Colon (tissue), 2 donors: ENCODE measurements at regions not wholly inside any gene's neighbourhood (a gene's known extent, or its start where the extent isn't known, plus 50 kb on each side); places are given as distances from the start of the nearest gene placed in this dataset.
"Not testable (repeated sequence)": the region's sequence is repeated elsewhere in the genome, so short reads cannot be mapped to it uniquely, and the experiment has no call there.

Source experiments
- FAIRE-seq: peaks from 2 replicates; lab custom pipeline; 2012; peaks lifted over from hg19 to GRCh38; lab: Jason Lieb, UNC
- donor health status: control.
- donor health status: control.

- FAIRE-seq = no peak
These were observed 392.0 kb downstream of the GBA3 start for GRCh38 chr4:23084559-23085248.

- FAIRE-seq = no peak
These were observed 390.7 kb downstream of the GBA3 start for GRCh38 chr4:23083391-23083790.

- FAIRE-seq = not testable (repeated sequence)
These were observed 387.4 kb downstream of the GBA3 start for GRCh38 chr4:23080171-23080570.

- no peak for FAIRE-seq
These were observed 378.3 kb downstream of the GBA3 start for GRCh38 chr4:23070848-23071570.

DNA sequence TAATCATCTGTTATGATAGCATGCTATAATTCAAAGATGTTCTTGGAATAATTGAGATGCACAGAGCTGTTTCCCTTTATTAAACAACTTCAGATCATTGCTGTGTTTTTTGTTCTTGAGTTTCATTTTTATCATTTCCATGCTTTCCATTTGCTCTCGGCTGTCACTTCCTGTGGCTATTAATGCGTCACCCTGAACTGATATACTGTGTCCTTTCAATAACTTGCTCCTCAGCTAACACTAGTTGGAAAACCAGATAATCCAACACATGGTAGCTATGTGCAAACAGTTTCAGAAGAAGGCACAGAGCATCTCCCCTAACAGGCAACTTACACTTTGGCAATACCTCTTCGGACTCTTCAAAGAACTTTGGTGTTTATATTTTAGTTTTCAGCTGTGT, 376.0 kb downstream of the GBA3 start:
- no peak for FAIRE-seq

- no peak for FAIRE-seq
These were observed 375.6 kb downstream of the GBA3 start for GRCh38 chr4:23068287-23068686.

DNA sequence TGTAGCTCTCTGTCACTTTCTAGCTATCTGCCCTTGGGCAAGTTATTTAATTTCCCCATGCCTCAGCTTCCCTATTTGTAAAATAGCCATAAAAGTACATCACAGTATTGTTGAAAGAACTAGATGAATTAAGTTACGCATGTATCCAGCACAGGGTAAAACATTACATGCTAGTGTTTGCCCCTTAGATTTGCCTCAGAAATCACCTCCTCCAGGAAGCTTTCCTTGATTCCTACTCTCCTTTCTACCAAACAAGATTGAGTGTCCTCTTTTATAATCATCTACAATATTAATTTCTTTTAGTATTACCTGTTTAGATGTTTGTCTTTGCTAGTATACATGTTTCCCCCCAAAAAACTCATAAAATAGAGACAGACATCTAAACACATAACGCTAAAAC, 369.5 kb downstream of the GBA3 start:
- FAIRE-seq = no peak

GRCh38 chr4:23061431-23061830, 368.7 kb downstream of the GBA3 start:
- FAIRE-seq = no peak

DNA sequence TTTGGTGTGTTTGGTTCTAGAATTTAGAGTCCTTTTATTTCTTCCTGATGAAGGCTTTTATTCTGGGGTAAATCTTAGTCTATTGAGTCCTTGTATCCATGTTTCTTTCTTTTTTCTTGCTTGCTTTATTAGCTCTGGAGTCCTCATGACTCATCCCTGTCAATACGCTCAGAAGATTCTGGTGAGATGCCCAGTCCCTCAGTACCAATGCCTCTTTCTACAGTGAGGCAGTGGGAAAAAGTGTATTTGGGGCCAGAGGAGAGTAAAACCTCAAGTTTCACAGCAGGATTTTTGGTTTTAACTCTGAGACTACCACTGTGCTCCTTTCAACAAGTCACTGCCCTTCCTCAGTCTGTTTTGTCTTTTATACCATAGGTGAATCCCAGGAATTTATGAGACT, 368.0 kb downstream of the GBA3 start:
- no peak for FAIRE-seq

DNA sequence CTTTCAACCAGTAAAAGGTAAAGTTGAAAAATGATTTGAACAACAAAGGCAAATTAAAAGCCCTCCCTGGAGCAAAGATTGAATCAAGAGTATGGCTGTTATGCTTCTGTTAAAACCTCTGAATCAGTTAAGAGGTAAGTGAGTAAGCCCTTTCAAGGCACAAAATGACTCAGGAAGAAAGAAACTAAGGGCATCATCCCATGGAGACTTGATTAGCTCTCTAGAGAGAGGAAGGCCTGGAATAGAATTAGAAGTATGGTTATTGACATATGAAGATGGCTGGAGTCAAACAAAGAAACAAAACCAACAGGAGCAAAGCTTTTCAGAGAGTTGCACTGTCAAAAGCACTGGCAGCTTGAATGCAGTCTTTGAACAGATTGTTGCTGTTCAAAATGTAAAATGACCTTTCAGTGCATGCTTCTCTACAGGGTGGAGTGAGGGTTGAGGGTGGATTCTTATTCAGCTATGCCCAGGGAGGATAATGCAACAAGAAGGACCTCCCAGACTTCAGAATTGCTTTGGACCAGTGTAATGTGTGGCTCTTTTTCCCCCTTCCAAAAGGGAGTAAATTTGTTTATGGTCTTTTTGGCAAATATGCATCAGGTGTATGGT, 365.5 kb downstream of the GBA3 start:
- no peak for FAIRE-seq

- FAIRE-seq = no peak
These were observed 348.8 kb downstream of the GBA3 start for GRCh38 chr4:23041501-23041900.

DNA sequence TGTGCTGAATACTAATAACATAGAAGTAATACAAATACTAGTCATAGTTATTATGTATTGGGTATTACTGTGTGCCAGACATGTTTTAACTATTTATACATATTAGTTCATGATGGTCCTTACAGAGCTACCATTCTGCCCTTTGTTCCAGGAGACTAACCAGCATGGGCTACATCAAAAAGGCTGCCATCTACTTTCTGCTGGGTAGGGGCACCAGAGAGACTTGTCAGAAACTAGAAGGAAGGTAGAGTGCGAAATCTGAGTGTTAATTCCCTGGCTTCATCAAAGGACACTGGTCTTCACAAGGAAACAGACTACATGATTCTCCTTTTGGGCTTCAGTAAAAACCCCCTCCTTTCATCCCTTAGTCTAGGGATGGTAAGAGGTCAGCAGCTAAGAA, 347.8 kb downstream of the GBA3 start:
- FAIRE-seq = no peak

DNA sequence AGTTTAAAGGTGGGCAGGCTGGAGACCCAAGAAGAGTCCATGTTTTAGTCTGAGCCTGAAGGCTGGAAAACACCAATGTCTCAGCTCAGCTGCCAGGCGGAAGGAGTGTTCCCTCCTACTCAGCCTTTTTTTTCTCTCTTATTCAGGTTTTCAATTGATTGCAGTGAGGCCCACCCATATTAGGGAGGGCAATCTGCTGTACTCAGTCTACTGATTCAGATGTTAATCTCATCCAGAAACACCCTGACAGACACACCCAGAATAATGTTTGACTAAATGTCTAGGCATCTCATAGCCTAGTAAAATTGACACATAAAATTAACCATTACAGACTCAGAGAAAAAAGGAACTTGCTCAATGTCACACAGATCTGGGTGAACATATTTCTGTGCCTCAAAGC, 347.1 kb downstream of the GBA3 start:
- FAIRE-seq = no peak

- FAIRE-seq = no peak
These were observed 346.1 kb downstream of the GBA3 start for GRCh38 chr4:23038626-23039491.

DNA sequence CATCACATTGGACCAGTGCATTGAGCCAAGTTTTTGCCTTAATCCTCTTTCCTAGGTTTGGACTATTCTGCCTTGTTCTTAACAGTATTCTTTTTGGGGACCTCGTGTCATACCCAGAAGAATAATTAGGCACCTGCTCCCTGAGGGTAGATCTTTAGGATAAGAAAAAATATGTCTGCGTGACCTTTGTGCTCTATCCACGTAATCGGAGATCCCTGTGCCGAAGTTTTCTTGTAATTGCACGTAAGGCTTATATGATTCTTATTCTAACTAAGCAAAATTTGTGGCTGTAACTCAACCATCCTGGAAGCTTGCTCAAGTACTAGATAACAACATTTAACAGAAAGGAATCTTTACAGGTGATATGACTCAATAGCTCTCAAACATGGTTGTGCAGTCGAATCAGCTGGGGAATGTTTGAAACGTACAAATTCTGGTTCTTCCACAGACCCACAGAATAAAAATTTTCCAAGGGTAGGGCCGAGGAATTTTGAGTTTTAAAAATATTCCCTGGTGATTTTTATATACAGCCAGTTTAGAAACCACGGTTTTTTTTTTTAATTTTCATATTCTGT, 344.3 kb downstream of the GBA3 start:
- FAIRE-seq = no peak

- no peak for FAIRE-seq
These were observed 343.8 kb downstream of the GBA3 start for GRCh38 chr4:23036503-23036902.

DNA sequence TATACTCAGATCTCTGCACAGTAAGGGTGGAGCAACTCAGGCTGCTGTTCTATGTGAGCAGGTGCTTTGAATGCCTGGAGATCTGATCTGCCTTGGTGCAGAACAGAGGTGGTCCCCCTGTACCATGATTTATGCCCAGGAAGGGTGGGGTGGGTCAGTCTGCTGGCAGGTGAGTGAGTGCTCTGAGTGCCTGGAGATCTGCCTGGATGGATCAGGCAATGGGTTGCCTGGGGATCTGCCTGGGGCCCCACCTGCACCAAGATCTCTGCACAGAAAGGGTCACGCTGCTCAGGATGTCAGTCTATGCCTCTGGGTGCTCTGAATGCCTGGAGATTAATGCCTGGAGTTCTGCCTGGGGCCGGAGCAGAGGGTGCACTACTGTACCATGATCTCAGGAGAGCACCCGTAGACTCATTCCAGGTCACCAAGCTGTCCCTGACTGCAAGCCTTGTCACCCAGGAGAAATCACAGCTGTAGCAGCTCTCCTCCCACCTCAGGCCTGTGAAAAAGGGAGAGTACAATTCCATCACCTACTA, 342.9 kb downstream of the GBA3 start:
- no peak for FAIRE-seq

DNA sequence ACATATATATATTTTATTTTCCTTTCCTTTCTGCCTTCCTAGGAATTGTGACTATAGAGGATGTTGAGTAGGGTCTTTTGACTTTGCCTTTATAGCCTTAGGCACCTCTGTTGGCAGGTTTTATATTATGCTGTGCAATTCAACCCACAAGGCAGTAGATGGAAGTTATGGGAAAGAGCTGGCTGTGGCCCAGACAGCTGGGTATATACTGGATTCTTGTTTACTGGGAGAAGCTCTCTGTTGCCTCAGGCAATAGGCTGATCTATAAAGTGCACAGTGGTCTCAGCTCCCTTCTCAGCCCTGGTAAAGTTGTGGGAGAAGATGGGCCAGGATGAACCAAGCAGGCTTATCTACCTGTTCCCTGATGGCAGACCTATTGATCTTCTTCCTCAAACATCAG, 342.0 kb downstream of the GBA3 start:
- no peak for FAIRE-seq

DNA sequence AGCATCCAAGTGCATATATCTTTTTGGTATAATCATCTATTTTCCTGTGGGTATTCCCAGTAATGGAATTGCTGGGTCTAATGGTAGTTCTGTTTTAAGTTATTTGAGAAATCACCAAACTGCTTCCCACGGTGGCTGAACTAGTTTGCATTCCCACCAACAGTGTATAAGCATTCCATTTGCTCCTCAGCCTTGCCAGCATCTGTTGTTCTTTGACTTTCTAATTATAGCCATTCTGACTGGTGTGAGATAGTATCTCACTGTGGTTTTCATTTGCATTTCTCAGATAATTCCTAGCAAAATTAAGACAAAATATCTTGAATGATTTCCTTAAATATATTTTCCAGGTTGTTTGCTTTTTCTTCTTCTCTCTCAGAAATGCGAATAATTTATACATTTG, 341.1 kb downstream of the GBA3 start:
- no peak for FAIRE-seq

DNA sequence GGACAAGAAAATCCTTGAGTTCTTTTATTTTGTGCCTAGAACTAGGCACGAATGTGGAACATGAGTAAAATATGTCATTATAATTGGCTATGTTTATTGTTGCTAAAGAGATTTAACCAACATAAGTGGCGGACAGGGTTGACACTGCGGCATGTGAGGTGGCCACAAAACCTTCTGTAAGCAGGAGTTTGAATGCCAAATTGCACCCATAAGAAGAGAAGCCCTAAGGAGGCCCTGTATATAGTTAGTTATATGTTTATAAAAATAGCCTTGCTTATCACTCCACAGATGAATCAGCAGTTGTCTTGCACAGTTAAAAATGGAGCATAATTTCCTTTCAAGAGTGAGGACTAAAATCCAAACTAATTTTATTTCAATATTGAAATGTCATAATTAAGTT, 336.1 kb downstream of the GBA3 start:
- no peak for FAIRE-seq

GRCh38 chr4:23023666-23024065, 330.9 kb downstream of the GBA3 start:
- no peak for FAIRE-seq

GRCh38 chr4:23023121-23023520, 330.4 kb downstream of the GBA3 start:
- no peak for FAIRE-seq
